Embryonic facial prominence (tissue), 1 donor: ENCODE measurements at regions not wholly inside any gene's neighbourhood (a gene's known extent, or its start where the extent isn't known, plus 50 kb on each side); places are given as distances from the start of the nearest gene placed in this dataset.
A peak's percentile ranks its signal among the peaks of the same experiment; 100 is the strongest.
"Not testable (repeated sequence)": the region's sequence is repeated elsewhere in the genome, so short reads cannot be mapped to it uniquely, and the experiment has no call there.

Experiments
- DNase-seq: peaks from one replicate; pipeline ENCODE4 v3.0.0-alpha.2; 2016; ENCODE audit errors: extremely low spot score

DNA sequence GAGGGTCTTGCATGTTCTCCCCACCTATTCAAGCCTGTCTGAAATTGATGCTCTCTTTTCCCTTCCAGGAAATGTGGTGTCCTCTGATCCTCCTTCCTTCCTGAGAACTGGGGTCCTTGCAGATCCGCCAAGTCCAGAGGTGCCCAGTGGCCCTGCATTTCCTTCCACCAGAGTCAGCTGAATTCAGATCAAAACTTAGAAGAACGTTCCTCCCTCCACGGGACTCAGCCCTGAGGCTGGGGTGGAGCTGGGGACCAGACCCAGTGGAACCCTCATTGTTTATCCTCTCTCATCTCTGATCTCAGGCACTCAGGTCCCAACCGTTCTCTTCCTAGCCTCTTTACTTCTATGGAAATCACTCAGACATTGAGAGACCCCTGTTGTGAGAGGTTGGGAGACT is 477.3 kb downstream of the TSHZ3 start:
- no peak for DNase-seq

DNA sequence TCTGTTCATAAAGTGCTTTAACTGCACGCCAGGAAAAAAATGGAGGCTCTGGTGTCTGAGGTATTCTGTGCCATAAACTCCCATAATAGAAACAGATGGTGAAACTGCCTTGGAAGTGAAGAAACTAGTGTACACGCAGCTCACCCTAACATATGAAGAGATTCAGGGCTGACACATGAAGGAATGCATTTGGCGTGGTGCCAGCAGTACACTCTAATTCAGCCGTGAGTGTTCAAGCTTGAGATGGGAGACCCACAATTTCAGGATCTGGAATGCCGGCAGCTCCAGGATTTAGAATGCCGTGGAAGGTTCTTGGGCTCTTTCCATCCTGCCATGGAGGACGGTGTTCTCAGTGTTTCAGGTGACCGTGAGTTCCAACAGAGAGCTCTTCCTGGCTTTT is 478.4 kb downstream of the TSHZ3 start:
- DNase-seq, result peak; percentile 45

DNA sequence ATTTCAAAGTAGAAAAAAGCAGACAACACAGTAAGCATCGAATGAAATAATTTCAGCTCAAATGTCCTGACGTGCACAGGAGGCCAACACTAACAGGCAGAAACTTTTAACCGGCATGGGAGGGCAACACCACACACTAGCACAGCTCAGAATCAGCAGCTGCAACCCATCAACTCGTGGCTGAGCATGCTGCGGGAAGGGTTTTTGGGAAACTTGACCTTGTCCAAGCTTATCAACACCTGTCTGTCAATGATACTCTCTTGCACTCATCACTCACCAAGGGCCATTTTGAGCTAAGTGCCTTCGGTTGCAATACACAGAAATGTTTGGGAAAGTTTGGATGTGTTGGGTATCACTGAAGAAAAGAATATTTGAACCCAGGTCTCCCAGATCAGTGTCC is 483.7 kb downstream of the TSHZ3 start:
- DNase-seq, result no peak

DNA sequence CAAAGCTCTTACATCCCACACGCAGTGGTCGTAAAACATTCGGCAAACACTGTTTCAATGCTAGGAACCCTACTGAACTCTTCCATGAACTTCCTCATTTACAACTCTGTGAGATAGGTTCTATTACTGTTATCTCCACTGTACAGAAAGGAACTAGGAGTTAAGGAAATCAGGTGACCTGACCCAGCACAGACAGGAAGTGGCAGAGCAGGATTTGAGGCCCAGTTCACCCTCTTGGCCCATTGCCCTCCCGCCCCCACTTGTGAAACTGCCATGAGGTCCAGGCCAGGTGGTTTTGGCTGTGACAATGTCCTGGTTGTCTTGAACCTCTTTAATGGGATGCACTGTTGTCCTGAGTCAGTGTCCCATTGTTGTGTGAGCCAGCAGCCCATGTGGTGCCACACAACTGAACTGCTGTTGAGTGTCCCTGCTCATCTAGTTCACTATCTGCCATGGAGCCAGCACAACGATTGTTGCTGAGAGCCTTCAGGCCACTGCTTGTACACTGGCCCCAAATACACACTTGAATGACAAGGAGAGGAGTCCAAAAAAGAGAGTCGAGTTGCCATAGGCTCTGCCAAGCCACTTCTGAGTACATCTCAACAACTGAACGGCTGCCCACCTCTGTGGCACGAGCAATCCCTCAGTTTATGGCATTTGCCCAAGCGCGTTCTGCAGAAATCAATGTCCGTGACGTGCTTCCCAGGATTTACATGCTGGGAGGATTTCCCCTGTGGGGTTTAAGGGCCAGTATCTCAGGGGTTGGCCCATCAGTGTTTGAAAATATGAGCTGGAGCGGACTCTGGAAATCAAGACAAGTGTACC is 484.6 kb downstream of the TSHZ3 start:
- no peak for DNase-seq

DNA sequence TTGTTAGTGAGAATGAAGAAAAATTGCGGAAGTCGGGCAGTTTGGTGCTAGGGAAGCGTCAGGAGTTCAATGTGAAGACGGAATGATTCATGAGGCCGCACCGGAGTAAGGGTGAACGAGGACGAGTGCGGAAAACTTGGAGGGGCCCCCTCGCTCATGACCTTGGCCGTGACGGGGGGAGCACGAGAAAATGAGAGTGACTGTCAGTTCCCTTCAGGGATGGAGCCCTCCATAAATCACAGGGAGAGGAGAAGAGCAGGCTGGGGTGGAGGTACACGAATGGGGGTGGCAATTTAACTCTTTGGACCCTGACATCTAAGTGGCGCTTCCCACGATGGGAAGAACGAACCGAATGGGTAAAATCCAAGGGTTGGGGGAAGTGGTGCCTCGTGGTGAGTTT is 486.4 kb downstream of the TSHZ3 start:
- DNase-seq, result no peak

DNA sequence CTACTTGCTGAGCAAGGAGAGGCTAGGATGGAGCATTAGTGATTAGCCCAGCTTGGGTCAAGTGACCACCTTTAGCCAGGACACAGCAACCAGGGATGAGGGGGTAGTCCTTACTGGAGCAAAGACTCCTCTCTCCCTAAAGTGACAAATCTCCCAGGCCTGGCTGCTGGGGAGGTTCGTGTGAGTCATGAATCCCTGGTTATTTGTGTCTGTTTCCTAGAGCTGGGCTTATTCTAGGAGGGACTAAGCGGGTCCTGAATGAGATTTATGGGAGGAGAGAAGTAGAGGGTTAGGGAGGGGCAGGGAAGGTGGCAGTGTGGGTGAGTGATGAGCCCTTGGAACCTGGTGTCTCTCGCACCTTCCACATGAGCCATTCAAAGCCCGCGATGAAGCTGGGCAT is 487.3 kb downstream of the TSHZ3 start:
- no peak for DNase-seq

DNA sequence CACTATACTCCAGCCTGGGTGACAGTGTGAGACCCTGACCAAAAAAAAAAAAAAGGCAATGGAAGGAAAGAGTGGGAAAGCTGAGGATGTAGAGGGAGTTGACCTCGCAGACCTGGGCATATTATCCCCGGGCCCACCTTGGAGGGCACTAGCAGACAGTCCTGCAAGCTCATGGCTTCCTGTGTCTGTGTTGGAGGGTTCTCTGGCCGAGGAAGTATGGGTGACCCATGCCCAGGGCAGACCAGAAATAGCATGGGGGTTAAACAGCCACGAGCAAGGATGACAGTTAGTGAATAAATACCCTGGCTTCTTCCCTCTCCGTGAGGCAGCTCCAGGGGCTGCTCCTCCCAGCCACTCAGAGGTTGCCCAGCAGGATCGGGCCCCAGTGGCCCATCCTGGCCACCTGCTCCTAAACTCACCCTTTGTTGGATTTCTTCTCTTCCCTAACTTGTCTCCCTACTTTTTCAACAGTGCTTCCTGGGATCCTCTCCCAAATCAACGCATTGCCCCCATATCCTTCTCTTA is 485.8 kb downstream of the ZNF536 start:
- DNase-seq, result no peak

DNA sequence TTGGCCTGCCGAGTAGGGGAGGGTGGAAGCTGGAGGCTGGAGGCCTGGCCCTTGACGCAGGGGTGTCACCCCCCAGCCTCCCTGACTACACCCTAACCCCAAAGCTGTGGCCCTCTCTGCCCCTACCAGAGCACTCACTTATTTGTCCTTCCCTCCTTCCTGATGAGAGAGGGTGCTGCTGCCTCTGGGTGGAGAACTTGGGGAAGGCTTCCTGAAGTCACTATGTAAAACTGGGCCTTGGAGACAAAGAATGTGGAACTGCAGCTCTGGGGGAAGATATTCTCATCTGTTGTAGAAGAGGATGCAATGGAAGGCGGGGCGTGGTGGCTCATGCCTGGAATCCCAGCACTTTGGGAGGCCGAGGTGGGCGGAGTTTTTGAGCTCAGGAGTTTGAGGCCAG is 485.2 kb downstream of the ZNF536 start:
- DNase-seq, result no peak

DNA sequence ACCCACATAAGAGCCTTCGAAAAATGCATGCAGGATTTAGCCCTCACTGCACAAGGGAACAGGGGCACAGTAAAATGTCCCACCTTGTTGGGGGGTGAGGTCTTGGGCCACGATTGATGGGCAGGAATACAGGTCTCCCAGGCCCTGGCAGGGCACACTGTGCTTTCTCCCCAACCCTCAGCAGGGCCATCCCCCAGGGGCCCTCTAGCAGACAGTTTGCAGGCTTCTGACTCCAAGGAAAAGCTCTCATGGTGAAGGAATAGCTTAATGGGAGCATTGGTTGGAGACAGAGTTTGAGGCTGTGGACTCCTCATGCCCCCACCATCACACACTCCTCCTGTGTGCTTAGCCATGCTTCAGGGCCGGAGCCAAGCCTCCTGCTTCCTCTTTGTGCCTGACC is 484.6 kb downstream of the ZNF536 start:
- no peak for DNase-seq

DNA sequence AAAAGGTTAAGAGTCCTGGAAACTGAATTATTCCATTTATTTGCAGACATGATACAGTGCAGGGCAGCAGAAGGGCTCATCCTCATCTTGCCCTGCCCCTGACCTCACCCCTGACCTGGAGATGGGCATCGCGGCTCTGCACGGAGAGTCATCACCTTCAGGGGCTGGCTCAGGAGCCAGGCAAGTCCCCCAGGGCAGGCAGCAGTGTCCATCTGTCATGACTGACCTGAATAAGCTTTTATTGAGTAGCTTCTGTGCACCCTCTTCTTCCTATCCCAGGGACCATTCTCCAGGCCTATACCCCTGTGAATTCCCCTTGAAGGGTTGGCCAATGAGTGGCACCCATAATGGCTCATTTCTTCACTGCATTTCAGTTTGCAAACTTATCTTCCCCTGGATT is 484.2 kb downstream of the ZNF536 start:
- no peak for DNase-seq

DNA sequence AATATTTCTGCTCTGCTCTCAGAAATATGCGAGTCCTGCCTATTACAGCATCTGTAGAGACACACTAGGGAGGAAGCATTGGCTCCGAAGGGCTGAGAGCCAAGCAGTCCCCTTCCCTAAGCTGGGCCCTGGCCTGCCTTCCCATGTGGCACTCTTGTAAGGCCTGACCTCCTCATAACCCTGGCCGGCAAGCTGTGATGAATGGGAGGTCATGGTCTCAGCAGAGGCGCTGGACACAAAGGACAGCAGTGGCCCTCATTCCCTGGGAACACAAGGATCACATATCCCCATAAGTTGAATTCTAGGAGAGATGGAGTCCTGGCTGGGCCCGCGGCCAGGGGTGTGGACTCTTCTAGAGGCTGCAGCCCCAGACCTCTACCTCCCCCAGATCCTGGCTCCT is 483.3 kb downstream of the ZNF536 start:
- no peak for DNase-seq

DNA sequence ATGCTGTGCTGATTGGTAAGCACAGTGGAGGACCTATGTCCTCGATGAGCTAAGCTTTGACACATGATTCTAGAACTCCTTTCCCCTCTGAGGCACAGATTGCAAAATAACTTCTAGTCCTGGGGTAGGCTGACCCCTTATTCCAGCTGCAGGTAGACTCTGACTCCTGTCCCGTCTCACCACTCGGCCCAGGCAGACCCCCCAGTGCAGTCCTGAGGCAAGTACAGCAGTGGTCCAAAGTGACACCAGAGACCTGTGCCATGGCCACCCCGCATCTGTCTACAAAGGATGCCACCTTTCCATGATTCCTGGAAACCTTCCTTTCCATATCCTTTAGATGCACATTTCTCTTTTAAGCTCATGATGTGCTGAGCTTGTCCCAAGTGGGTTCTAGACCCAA is 482.5 kb downstream of the ZNF536 start:
- no peak for DNase-seq

DNA sequence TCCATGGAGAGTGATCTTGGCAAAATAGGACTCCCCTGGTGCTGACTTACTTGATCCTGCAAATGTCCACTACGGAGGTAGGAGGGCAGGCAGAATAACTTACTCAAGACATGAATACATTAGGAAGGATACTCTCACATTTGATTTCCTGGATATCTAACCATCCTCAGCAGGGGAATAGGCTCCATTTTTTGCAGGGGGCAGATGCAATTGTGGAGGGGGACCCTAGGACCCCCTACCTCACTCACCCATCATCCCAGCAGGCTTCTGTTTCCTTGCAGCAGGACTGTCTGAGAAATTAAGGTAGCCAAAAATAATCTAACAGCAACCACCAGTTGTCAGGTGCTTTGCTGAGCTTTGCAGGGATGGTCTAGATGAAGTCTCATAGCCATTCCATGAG is 482.0 kb downstream of the ZNF536 start:
- no peak for DNase-seq

DNA sequence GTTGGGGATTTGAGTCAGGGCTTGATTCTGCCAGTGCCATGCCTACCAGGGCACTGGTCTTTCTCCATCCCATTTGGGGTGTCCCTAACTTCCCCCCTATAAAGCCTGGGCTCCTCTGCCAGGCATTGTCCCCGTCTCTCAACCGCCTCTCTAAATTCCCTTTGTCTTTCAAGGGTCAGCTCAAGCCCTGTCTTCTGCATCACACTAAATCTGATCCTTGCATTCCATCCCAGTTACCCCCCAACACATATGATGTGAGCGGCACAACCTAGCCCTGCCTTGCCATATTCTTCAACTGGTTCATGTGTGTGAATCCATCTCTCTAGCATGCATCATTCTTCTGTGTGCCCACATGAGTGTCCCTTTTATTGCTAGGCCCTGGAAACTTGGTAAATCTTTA is 480.9 kb downstream of the ZNF536 start:
- no peak for DNase-seq

DNA sequence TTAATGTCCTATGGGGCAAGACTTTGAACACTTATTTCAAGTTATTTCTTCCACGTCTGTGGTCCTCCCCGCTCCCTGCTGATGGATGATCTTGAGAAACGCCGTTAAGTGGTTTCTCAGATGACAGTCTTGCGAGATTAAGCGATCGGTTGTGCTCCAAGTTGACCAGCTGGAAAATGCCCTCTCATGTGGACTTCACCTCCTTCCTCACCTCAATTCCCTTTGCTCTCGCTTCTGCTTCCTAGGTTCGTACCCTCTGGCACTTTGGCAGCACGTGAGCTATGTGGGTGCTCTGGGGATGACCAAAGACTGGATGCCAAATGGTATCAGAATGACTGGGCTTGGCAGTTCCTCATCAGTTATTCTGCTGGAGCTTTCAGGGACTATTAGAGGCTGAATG is 480.0 kb downstream of the ZNF536 start:
- no peak for DNase-seq

DNA sequence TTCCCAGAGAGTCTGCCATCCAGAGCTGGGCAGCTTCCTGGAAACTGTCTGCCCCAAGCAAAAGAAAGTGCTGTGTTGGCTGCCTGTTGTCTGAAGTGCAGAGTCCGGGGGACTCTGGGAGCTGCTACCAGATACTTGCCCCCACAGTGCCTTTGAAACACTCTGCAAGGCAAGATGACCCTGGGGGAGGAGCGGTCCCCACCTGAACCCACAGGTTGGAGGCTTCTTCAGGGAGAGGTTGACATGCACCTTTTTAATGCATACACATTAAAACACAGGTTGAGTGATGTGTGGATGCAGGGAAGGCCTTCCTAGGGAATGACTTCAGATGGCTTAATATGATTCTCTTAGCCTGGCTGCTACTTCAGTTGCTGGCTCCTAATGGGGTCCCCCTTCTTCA is 479.5 kb downstream of the ZNF536 start:
- DNase-seq, result no peak

DNA sequence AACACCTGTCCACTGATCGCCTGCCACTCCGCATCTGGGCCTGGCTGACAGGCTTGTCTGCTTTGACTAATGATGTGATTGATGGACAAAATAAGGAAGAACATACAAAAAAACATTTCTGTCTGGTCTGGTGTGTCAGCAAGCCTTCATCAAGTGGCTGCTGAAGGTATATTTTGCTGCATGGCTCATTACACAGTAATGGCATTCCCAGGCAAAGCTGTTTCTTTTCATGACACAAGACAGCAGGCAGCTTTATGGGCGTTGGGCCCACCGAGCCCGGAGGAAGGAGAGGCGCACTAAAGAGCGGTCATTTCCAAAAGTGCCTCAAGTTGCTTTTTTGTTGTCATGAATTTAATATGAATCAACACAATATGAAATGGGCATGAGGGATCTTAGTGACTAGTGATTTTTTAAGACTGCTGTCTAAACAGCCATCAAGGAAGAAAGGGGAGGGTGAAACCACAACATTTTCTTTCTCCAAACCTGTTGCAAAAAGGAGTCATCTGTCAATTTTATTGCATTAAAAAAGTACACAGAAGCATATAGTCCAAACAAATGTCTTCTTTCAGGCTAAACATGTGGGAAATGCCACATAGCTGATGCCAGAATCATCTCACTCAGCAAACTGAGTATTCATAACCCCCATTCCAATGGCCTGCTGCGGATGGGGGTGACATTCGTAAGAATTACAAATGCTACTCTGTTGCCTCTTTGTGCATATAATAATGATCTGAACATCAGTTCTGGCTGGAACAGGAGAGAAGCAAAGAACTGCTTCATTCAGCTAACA is 476.6 kb downstream of the ZNF536 start:
- no peak for DNase-seq

DNA sequence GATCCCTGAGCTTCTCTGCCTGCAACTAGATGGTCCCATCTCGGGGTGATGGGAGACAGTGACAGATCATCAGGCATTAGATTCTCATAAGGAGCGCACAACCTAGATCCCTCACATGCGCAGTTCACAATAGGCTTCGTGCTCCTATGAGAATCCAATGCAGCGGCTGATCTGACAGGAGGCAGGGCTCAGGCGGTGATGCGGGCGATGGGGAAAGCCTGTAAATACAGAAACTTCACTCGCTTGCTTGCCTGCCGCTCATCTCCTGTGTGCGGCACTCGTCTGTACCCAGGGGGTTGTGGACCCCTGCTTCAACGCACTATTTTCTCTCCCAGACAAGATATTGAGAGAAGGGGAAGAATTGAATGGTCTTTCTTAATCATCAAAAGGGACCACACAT is 473.9 kb downstream of the ZNF536 start:
- DNase-seq, result no peak

DNA sequence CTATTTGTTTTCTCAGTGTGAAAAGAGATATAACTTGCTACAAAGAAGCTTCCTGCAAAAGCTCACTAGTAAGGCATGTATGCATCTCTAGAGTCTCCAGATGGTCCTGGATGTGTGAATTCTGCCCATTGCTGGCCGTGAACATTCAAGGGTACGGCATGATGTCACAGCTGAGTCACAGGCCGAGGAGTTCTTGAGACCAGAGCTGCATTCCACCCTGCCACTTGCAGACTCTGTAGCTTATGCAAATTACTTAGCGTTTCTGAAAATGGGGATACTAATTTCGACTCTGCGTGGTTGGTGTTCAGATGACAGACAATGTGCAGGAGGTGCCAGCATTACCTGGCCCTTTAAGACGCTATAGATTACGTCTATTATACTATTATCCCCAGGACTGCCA is 470.7 kb downstream of the ZNF536 start:
- no peak for DNase-seq

DNA sequence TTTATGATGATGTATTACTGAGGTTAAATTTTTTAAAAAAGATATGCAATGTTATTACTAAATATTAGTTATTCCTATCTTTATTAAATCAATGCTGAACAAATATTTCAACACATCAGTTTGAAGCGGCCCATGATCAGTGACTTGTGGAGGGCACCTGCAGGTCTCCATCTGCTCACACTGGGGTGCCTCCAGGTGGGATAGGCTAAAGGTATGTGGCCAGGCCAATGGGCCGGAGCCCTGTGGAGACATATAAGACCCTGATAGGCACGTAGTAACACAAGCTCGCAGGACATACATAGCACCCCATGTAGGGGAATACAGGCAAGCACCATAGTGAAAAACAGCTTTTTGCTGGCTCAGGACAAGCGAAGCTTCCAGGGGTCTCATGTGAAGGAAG is 469.8 kb downstream of the ZNF536 start:
- DNase-seq, result no peak

DNA sequence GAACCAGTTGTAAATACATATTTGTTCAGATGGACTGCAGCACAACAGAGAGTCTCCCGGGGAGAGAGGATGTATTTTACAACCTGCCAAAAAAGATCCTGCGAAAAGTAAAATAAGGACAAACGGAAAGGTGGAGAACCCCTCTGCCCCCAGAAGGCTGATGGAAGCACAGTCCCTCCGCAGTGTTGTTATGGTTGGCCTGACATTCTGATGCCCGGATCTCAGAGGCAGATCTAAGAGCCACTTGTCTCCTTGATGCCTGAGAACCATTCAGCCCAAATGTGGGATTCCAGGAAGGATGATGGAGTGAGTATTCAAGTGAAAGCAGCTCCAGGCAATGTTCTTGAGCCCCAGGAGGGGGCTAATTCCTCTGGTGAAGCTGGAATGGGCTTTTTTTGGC is 458.7 kb downstream of the ZNF536 start:
- no peak for DNase-seq

DNA sequence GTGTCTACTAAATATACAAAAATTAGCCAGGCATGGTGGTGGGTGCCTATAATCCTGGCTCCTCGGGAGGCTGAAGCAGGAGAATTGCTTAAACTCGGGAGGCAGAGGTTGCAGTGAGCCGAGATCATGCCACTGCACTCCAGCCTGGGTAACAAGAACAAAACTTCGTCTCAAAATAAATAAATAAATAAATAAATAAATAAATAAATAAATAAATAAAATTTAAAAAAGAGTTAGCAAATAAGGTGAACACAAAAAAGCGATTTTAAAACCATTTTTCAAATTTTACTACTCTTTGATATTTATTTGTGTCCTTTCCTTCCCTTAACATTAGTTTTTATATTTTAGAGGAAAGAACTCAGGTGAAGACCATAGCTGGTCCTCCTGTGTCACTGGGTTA is 453.3 kb downstream of the ZNF536 start:
- DNase-seq, result not testable (repeated sequence)

DNA sequence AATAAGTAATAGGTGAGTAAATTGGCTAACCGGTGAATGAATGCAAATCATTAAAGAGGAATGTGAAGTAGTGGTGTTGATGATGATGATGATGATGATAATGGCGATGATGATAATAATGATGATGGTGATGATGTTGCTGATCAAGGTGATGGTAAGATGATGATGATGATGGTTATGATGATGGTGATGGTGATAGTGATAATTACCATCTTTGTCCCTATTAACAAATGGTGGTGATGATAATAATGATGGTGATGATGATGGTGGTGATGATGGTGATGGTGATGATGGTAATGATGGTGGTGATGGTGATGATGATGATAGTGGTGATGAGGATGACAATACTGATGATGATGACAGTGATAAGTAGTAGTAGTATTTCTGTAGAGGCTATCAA is 452.6 kb downstream of the ZNF536 start:
- no peak for DNase-seq
